Neural progenitor cell (in vitro differentiated cells): ENCODE measurements at regions not wholly inside any gene's neighbourhood (a gene's known extent, or its start where the extent isn't known, plus 50 kb on each side); places are given as distances from the start of the nearest gene placed in this dataset.

Experiments
- DNase-seq: peaks from one replicate; pipeline ENCODE4 v3.0.0-alpha.2; 2016; ENCODE audit warnings: low spot score
- H2AFZ ChIP-seq: fragments of 200-600 bp; sonication (generic); replicated peaks from 2 replicates; pipeline ENCODE4 v1.6.1; 2016; ENCODE audit warnings: antibody characterized with exemption
- H3F3A ChIP-seq: fragments of 200-600 bp; sonication (generic); 2 replicates; pipeline ENCODE4 v1.6.1; 2016; ENCODE audit warnings: antibody characterized with exemption, low read depth
- H3K27ac ChIP-seq: fragments of 200-600 bp; sonication (generic); 2 replicates; pipeline ENCODE4 v1.5.1; 2016; ENCODE audit warnings: mild to moderate bottlenecking
- H3K27me3 ChIP-seq: fragments of 200-600 bp; sonication (generic); 2 replicates; pipeline ENCODE4 v1.6.1; 2016; ENCODE audit warnings: mild to moderate bottlenecking, moderate library complexity
- H3K36me3 ChIP-seq: fragments of 200-600 bp; sonication (generic); 2 replicates; pipeline ENCODE4 v1.5.1; 2016
- H3K4me1 ChIP-seq: fragments of 200-600 bp; sonication (generic); 2 replicates; pipeline ENCODE4 v1.6.1; 2016; ENCODE audit warnings: mixed run types
- H3K4me2 ChIP-seq: fragments of 200-600 bp; sonication (generic); 2 replicates; pipeline ENCODE4 v1.6.1; 2016
- H3K4me3 ChIP-seq: fragments of 200-600 bp; sonication (generic); 2 replicates; pipeline ENCODE4 v1.5.1; 2016
- H3K79me2 ChIP-seq: fragments of 200-600 bp; sonication (generic); 2 replicates; pipeline ENCODE4 v1.6.1; 2016; ENCODE audit warnings: low read depth
- H3K9ac ChIP-seq: fragments of 200-600 bp; sonication (generic); 2 replicates; pipeline ENCODE4 v1.6.1; 2016
- H3K9me3 ChIP-seq: fragments of 200-600 bp; sonication (generic); 2 replicates; pipeline ENCODE4 v1.5.1; 2016; ENCODE audit warnings: low read depth
- H4K20me1 ChIP-seq: fragments of 200-600 bp; sonication (generic); 2 replicates; pipeline ENCODE4 v1.6.1; 2016; ENCODE audit warnings: low read depth
- H3K27ac Mint-ChIP-seq: 3 replicates; pipeline ENCODE4 v1.8.0; 2021; ENCODE audit warnings: mixed read lengths
- H3K27me3 Mint-ChIP-seq: 2 replicates; pipeline ENCODE4 v1.8.0; 2022; ENCODE audit warnings: low read depth, mild to moderate bottlenecking, inconsistent platforms, moderate library complexity, mixed read lengths; ENCODE audit not compliant: insufficient read depth
- H3K36me3 Mint-ChIP-seq: 3 replicates; pipeline ENCODE4 v1.8.0; 2021; ENCODE audit warnings: mixed read lengths
- H3K4me1 Mint-ChIP-seq: 3 replicates; pipeline ENCODE4 v1.8.0; 2021; ENCODE audit warnings: mixed read lengths
- H3K4me3 Mint-ChIP-seq: 3 replicates; pipeline ENCODE4 v1.8.0; 2021; ENCODE audit warnings: mild to moderate bottlenecking, moderate library complexity, mixed read lengths
- H3K9me3 Mint-ChIP-seq: 3 replicates; pipeline ENCODE4 v1.8.0; 2020; ENCODE audit warnings: mixed read lengths
- CTCF ChIP-seq: fragments of 200-600 bp; sonication (generic); IDR thresholded peaks from 2 replicates; pipeline ENCODE4 v1.5.1; 2017; ENCODE audit warnings: antibody characterized with exemption, mild to moderate bottlenecking
- EZH2 ChIP-seq: fragments of 200-600 bp; sonication (generic); IDR thresholded peaks from 2 replicates; pipeline ENCODE4 v1.6.1; 2017; ENCODE audit warnings: antibody characterized with exemption, mild to moderate bottlenecking, moderate library complexity
- EZH2phosphoT487 ChIP-seq: fragments of 200-600 bp; sonication (generic); IDR thresholded peaks from 2 replicates; pipeline ENCODE4 v1.6.1; 2017; ENCODE audit warnings: antibody characterized with exemption

GRCh38 chr14:61222388-61222787, 58.8 kb downstream of the TMEM30B start:
- H3K36me3 ChIP-seq, result no peaks in the 10 kb centered on the region
- no peak overlapping the region for H2AFZ ChIP-seq
- TF ChIP-seq EZH2 (no peak), CTCF (no peak), EZH2phosphoT487 (no peak)
- H3K4me3 Mint-ChIP-seq, result no peak overlapping the region
- H3K79me2 ChIP-seq, result no peaks in the 10 kb centered on the region
- no peaks in the 10 kb centered on the region for H3K9me3 ChIP-seq
- H3K4me3 ChIP-seq, result no peak overlapping the region
- DNase-seq, result no peak
- no peak overlapping the region for H3K27ac Mint-ChIP-seq
- H3K9me3 Mint-ChIP-seq, result no peaks in the 10 kb centered on the region
- H3F3A ChIP-seq, result no peaks in the 10 kb centered on the region
- H3K27me3 ChIP-seq, result no peaks in the 10 kb centered on the region
- peaks cover 16% of the 10 kb centered on the region for H3K4me1 Mint-ChIP-seq
- peaks cover 24% of the 10 kb centered on the region for H3K4me1 ChIP-seq
- no peak overlapping the region for H3K27ac ChIP-seq
- no peaks in the 10 kb centered on the region for H3K27me3 Mint-ChIP-seq
- no peak overlapping the region for H3K9ac ChIP-seq
- H3K36me3 Mint-ChIP-seq, result no peaks in the 10 kb centered on the region
- H4K20me1 ChIP-seq, result no peaks in the 10 kb centered on the region
- H3K4me2 ChIP-seq, result no peak overlapping the region

DNA sequence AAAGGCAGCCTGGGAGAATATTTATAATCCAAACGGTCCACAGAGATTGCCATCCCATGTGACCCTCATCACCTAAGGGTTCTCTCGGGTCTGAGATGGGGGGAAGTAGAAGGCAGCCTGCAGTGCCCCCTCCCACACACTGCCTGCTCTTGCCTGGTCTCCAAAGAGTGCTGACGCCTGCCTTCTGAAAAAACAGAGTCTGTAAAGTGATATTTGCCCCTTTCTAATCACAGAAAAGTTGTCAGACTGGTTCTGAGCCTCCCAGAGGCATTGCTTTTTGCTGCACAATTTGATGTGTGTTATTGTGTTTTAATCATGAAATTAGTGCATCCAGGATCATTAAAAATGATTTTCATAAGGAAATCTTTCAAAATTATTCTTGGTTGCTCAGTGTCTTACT, 59.2 kb downstream of the TMEM30B start:
- TF ChIP-seq CTCF, result no peak
- no peak for TF ChIP-seq EZH2phosphoT487
- TF ChIP-seq EZH2, result no peak
- Mint-ChIP-seq H3K27ac (no peak overlapping the region), H3K4me3 (no peak overlapping the region), H3K27me3 (no peaks in the 10 kb centered on the region), H3K36me3 (no peaks in the 10 kb centered on the region), H3K9me3 (no peaks in the 10 kb centered on the region), H3K4me1 (peaks cover 16% of the 10 kb centered on the region)
- Histone ChIP-seq H3K9ac (no peak overlapping the region), H2AFZ (no peak overlapping the region), H3K9me3 (no peaks in the 10 kb centered on the region), H3K36me3 (no peaks in the 10 kb centered on the region), H3K4me2 (no peak overlapping the region), H3K27ac (no peak overlapping the region), H3K79me2 (no peaks in the 10 kb centered on the region), H3F3A (no peaks in the 10 kb centered on the region), H3K4me1 (peaks cover 24% of the 10 kb centered on the region), H3K27me3 (no peaks in the 10 kb centered on the region), H4K20me1 (no peaks in the 10 kb centered on the region), H3K4me3 (no peak overlapping the region)
- DNase-seq, result no peak

GRCh38 chr14:61219673-61220072, 61.5 kb downstream of the TMEM30B start:
- Histone ChIP-seq H3K79me2 (no peaks in the 10 kb centered on the region), H3K4me2 (peak overlapping the region; percentile 1), H3K9ac (no peak overlapping the region), H2AFZ (peak overlapping the region; percentile 44), H3K9me3 (no peaks in the 10 kb centered on the region), H3K36me3 (no peaks in the 10 kb centered on the region), H3F3A (no peaks in the 10 kb centered on the region), H4K20me1 (no peaks in the 10 kb centered on the region), H3K27ac (no peak overlapping the region), H3K4me1 (peaks cover 20% of the 10 kb centered on the region), H3K27me3 (no peaks in the 10 kb centered on the region), H3K4me3 (no peak overlapping the region)
- no peaks in the 10 kb centered on the region for H3K36me3 Mint-ChIP-seq
- peak; percentile 13 for DNase-seq
- TF ChIP-seq EZH2, result no peak
- no peak for TF ChIP-seq CTCF
- no peak for TF ChIP-seq EZH2phosphoT487
- H3K27ac Mint-ChIP-seq, result no peak overlapping the region
- H3K27me3 Mint-ChIP-seq, result no peaks in the 10 kb centered on the region
- H3K4me1 Mint-ChIP-seq, result peaks cover 13% of the 10 kb centered on the region
- no peaks in the 10 kb centered on the region for H3K9me3 Mint-ChIP-seq
- H3K4me3 Mint-ChIP-seq, result no peak overlapping the region

DNA sequence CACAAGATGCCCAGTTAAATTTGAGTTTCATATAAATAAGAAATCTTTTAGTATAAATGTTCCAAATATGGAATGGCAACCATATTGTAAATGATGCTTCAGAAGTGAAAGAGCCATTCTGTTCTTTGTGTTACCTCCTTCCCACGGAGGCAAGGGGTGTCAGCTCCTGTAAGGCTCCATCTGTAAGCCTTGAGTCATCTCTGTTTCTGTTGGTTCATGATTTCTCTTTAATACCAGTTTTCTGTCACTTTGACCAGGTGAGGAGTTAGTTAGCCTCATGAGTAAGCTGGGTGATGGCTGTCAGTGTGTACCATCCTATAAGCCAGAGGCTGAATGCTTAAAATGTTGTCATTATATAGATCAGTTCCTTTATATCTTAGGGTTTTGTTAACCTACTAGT, 61.9 kb downstream of the TMEM30B start:
- no peak overlapping the region for H3K27ac ChIP-seq

More for the DNA sequence above, 61.9 kb downstream of the TMEM30B start:
- Histone ChIP-seq H4K20me1 (no peaks in the 10 kb centered on the region), H3K4me3 (no peak overlapping the region), H3K4me2 (no peak overlapping the region), H3F3A (no peaks in the 10 kb centered on the region), H3K27me3 (no peaks in the 10 kb centered on the region), H3K36me3 (no peaks in the 10 kb centered on the region), H2AFZ (no peak overlapping the region), H3K79me2 (no peaks in the 10 kb centered on the region), H3K9ac (no peak overlapping the region), H3K9me3 (no peaks in the 10 kb centered on the region), H3K4me1 (peaks cover 20% of the 10 kb centered on the region)
- no peaks in the 10 kb centered on the region for H3K27me3 Mint-ChIP-seq
- peaks cover 13% of the 10 kb centered on the region for H3K4me1 Mint-ChIP-seq
- no peaks in the 10 kb centered on the region for H3K36me3 Mint-ChIP-seq
- no peaks in the 10 kb centered on the region for H3K9me3 Mint-ChIP-seq
- TF ChIP-seq CTCF (no peak), EZH2 (no peak), EZH2phosphoT487 (no peak)
- no peak for DNase-seq
- H3K27ac Mint-ChIP-seq, result no peak overlapping the region
- H3K4me3 Mint-ChIP-seq, result no peak overlapping the region
